GM12892 (cell line): ENCODE measurements at regions not wholly inside any gene's neighbourhood (a gene's known extent, or its start where the extent isn't known, plus 50 kb on each side); places are given as distances from the start of the nearest gene placed in this dataset.

Experiments
- POLR2A ChIP-seq: IDR thresholded peaks from 2 replicates; pipeline ENCODE4 v1.6.1; 2011; ENCODE audit warnings: low read depth, low read length, control low read depth
- POLR2AphosphoS5 ChIP-seq: IDR thresholded peaks from 2 replicates; pipeline ENCODE4 v1.6.1; 2011; ENCODE audit warnings: low read depth, low read length, control low read depth

DNA sequence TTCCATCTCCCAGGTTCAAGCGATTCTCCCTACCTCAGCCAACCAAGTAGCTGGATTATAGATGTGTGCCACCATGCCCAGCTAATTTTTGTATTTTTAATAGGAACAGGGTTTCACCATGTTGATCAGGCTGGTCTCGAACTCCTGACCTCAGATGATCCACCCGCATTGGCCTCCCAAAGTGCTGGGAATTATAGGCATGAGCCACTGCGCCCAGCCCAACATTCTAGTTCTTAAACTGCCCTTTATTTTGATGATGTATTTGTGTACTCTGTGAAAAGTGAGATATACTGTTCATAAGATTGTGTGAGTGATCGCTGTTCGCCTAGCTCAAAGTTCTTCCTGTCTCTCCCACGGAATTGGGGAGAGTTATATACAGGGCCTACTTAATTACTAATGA, 93.1 kb downstream of the HFE start:
- TF ChIP-seq POLR2AphosphoS5 (no peak), POLR2A (no peak)
